MM.1S (cell line): ENCODE measurements at regions not wholly inside any gene's neighbourhood (a gene's known extent, or its start where the extent isn't known, plus 50 kb on each side); places are given as distances from the start of the nearest gene placed in this dataset.

Experiments
- EZH2 ChIP-seq: fragments of 300-600 bp; sonication (generic); optimal IDR thresholded peaks from 2 replicates; pipeline ENCODE3; 2017; ENCODE audit warnings: low read depth, mild to moderate bottlenecking, antibody characterized with exemption, low read length, mixed read lengths
- EZH2phosphoT487 ChIP-seq: fragments of 300-600 bp; sonication (generic); IDR thresholded peaks from 2 replicates; pipeline ENCODE4 v1.6.1; 2018; ENCODE audit warnings: antibody characterized with exemption, low read length
- TF ChIP-seq, protein P1 (sequence below): fragments of 300-600 bp; sonication (generic); IDR thresholded peaks from 2 replicates; pipeline ENCODE4 v1.5.1; 2016; ENCODE audit warnings: antibody characterized with exemption, low read length, mixed read lengths

DNA sequence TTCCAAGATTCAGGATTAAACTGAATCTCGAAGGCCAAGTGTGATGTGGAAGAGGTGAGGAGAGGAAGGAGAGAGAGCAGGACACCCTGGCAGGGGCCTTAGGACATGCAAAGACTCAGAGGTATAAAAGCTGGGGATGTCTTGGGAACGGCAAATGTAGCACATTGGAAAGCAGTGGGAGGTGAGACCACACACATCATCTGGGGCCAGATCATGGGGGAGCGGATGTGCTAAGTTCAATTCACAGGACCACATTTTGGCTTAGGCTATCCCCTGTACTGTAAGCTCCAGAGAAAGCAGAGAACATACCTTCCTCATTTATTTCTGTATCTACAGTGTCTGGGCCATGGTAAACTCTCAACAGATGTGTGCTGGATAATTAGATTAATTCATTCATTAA is 59.5 kb upstream of the MBOAT1 start:
- TF ChIP-seq, protein P1, sequence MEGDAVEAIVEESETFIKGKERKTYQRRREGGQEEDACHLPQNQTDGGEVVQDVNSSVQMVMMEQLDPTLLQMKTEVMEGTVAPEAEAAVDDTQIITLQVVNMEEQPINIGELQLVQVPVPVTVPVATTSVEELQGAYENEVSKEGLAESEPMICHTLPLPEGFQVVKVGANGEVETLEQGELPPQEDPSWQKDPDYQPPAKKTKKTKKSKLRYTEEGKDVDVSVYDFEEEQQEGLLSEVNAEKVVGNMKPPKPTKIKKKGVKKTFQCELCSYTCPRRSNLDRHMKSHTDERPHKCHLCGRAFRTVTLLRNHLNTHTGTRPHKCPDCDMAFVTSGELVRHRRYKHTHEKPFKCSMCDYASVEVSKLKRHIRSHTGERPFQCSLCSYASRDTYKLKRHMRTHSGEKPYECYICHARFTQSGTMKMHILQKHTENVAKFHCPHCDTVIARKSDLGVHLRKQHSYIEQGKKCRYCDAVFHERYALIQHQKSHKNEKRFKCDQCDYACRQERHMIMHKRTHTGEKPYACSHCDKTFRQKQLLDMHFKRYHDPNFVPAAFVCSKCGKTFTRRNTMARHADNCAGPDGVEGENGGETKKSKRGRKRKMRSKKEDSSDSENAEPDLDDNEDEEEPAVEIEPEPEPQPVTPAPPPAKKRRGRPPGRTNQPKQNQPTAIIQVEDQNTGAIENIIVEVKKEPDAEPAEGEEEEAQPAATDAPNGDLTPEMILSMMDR: no peak
- TF ChIP-seq EZH2: no peak
- no peak for TF ChIP-seq EZH2phosphoT487
